Gastrocnemius medialis (tissue), 4 donors: ENCODE measurements at regions not wholly inside any gene's neighbourhood (a gene's known extent, or its start where the extent isn't known, plus 50 kb on each side); places are given as distances from the start of the nearest gene placed in this dataset.

Experiments
- ATAC-seq, 2 donors: fragments of 150-250 bp; one replicate each; pipeline ENCODE4 v1.9.1; 2016
- DNase-seq, 2 donors: peaks; one replicate each; pipeline ENCODE4 v3.0.0-alpha.2; 2019
- H3K27ac ChIP-seq, 4 donors: fragments of 200-600 bp; sonication (generic); 1 replicate in 1 of 4; 2 replicates in 3 of 4; pipeline ENCODE4 v1.5.1; 2016 to 2018; ENCODE audit warnings: mild to moderate bottlenecking in 2 of 4, moderate library complexity in 1 of 4
- H3K27me3 ChIP-seq, 3 donors: fragments of 200-600 bp; sonication (generic) in 2 of 3; 1 replicate in 1 of 3; 2 replicates in 2 of 3; pipeline versions ENCODE4 v1.5.1 to v1.6.0; 2016 to 2019; ENCODE audit warnings: mild to moderate bottlenecking in 1 of 3, moderate library complexity in 1 of 3
- H3K36me3 ChIP-seq, 2 donors: fragments of 200-600 bp; sonication (generic) in 1 of 2; one replicate each; pipeline ENCODE4 v1.5.1; 2017 to 2018
- H3K4me1 ChIP-seq, 2 donors: fragments of 200-600 bp; sonication (generic) in 1 of 2; one replicate each; pipeline ENCODE4 v1.5.1; 2016 to 2017; ENCODE audit warnings: mild to moderate bottlenecking in 2 of 2
- H3K4me3 ChIP-seq, 4 donors: fragments of 200-600 bp; sonication (generic) in 3 of 4; 1 replicate in 1 of 4; 2 replicates in 3 of 4; pipeline ENCODE4 v1.5.1; 2016 to 2019; ENCODE audit warnings: mild to moderate bottlenecking in 2 of 4
- H3K9me3 ChIP-seq, 3 donors: fragments of 200-600 bp; sonication (generic) in 2 of 3; 1 replicate in 1 of 3; 2 replicates in 2 of 3; pipeline ENCODE4 v1.5.1; 2016 to 2019
- POLR2A ChIP-seq, 2 donors: fragments of 450-650 bp; IDR thresholded peaks; one replicate each; pipeline ENCODE4 v1.6.1; 2017; ENCODE audit warnings: antibody characterized with exemption in 2 of 2, mild to moderate bottlenecking in 2 of 2, moderate library complexity in 2 of 2
- in situ Hi-C, 4 donors: fragments of 200-750 bp; cut with MboI; loops; one replicate each; pipeline versions ENCODE4 v1.15.0 to v1.8.0; 2017; ENCODE audit warnings: low sequenced_read_pairs in 4 of 4
- intact Hi-C: fragments of 100-400 bp; cut with DNase I; formaldehyde crosslinking; loops from one replicate; pipeline ENCODE4 v1.15.1; 2023; ENCODE audit warnings: low total_unique reads
- TF ChIP-seq, protein P1 (sequence below), 5 experiments: fragments of 450-650 bp in 3 of 5; fragments of 200-600 bp in 2 of 5; sonication (generic) in 2 of 5; IDR thresholded peaks in 4 of 5; conservative IDR thresholded peaks in 1 of 5; 1 replicate in 4 of 5; 2 replicates in 1 of 5; pipeline ENCODE4 v1.5.1; 2016 to 2019; ENCODE audit warnings: antibody characterized with exemption in 5 of 5, mild to moderate bottlenecking in 3 of 5, moderate library complexity in 3 of 5

DNA sequence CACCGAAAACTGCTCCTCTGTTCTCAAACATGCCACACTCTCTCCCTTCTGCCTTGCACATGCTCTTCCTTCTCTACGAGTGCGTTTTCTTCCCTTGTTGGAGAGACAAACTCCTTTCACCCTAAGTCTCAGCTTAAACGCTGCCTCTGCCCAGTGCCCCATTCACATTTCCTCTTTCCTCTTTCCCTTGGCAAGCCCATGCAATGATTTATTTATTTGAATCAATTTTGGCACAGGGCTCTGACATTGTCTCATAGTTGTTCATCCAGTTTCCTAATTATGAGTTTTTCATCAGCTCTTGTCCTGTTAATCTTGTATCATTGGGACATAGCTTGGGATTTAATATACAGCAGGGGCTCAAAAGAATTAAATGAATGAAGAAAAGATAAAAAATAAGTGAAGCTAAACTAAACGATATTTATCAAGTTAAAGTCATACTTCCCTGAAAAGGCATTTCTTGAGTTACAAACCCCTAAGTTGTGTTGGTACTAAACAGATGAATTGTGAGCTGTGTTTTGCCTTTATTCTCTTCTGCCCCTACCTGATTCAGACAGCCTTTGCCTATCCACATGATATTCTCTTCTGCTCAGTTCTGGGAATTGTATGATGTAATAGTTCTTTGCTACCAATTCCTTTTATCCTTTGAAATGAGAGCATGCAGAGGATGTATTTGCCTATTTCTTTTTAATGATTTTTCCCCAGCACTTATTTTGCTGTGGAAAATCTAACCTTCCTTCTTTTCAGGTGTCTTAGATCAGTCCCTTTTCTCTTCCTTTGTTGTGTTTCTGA is 704.4 kb downstream of the UTRN start:
- H3K4me3 ChIP-seq = no peak overlapping the region
- in situ Hi-C loops (no loop called here), intact Hi-C loops (no loop called here)
- ATAC-seq (no peak), DNase-seq (no peak)
- no peaks in the 10 kb centered on the region for H3K9me3 ChIP-seq
- no peak overlapping the region for H3K27ac ChIP-seq
- no peaks in the 10 kb centered on the region for H3K27me3 ChIP-seq
- TF ChIP-seq, protein P1, sequence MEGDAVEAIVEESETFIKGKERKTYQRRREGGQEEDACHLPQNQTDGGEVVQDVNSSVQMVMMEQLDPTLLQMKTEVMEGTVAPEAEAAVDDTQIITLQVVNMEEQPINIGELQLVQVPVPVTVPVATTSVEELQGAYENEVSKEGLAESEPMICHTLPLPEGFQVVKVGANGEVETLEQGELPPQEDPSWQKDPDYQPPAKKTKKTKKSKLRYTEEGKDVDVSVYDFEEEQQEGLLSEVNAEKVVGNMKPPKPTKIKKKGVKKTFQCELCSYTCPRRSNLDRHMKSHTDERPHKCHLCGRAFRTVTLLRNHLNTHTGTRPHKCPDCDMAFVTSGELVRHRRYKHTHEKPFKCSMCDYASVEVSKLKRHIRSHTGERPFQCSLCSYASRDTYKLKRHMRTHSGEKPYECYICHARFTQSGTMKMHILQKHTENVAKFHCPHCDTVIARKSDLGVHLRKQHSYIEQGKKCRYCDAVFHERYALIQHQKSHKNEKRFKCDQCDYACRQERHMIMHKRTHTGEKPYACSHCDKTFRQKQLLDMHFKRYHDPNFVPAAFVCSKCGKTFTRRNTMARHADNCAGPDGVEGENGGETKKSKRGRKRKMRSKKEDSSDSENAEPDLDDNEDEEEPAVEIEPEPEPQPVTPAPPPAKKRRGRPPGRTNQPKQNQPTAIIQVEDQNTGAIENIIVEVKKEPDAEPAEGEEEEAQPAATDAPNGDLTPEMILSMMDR (IDR thresholded peaks at IDR 0.05 in 4 of 5, conservative IDR thresholded peaks at IDR 0.05 in 1 of 5) = no peak
- TF ChIP-seq POLR2A (IDR thresholded peaks at IDR 0.05) = no peak
- H3K4me1 ChIP-seq = no peaks in the 10 kb centered on the region
- H3K36me3 ChIP-seq = no peaks in the 10 kb centered on the region

DNA sequence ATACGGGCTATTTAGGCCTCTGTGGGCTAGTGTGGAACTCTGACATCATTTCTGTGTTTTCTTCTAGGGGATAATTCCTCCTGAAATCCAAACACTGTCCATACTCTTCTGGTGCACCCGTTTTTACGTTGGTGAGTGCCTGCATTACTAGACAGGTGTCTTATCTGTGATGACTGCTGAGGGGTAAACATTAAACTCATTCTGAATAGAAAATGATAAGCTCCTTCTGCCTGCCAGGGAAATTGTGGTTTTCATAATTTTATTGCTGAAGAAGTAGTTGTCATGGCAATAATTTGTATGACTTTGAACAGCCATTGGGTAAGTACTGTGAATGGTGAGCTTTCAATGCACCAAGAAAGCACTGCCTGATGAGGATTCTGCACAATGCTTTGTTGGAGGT is 705.6 kb downstream of the UTRN start:
- no peak overlapping the region for H3K27ac ChIP-seq
- intact Hi-C loops = no loop called here
- DNase-seq (no peak), ATAC-seq (no peak)
- in situ Hi-C loops = no loop called here
- no peaks in the 10 kb centered on the region for H3K9me3 ChIP-seq
- no peak overlapping the region for H3K4me3 ChIP-seq
- H3K27me3 ChIP-seq = no peaks in the 10 kb centered on the region
- TF ChIP-seq, protein P1 (IDR thresholded peaks at IDR 0.05 in 4 of 5, conservative IDR thresholded peaks at IDR 0.05 in 1 of 5) = no peak
- no peak for TF ChIP-seq POLR2A (IDR thresholded peaks at IDR 0.05)
- no peaks in the 10 kb centered on the region for H3K4me1 ChIP-seq
- H3K36me3 ChIP-seq = no peaks in the 10 kb centered on the region

DNA sequence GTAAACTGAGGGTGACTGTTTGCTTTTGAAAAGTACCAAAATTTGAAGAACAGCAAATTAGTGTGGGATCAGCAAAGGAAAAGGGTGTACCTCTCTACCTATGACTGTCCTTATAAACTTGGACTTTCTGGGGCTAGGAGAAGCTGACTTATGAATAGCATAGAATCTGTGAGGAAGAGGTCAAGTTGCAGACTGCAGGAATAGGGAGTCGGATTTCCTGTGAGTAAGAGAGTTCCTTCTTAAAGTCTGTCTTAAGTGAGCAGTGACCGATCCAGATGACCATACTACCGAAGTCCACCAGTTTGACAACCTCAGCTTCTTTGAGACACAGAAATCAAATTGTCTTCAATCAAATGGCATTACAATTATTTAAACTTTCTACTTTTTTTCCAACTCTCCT is 708.7 kb downstream of the UTRN start:
- Histone ChIP-seq H3K4me1 (no peaks in the 10 kb centered on the region), H3K27me3 (no peaks in the 10 kb centered on the region), H3K9me3 (no peaks in the 10 kb centered on the region), H3K27ac (no peak overlapping the region), H3K36me3 (no peaks in the 10 kb centered on the region), H3K4me3 (no peak overlapping the region)
- ATAC-seq (no peak), DNase-seq (no peak)
- intact Hi-C loops = no loop called here
- TF ChIP-seq POLR2A (IDR thresholded peaks at IDR 0.05) = no peak
- TF ChIP-seq, protein P1 (IDR thresholded peaks at IDR 0.05 in 4 of 5, conservative IDR thresholded peaks at IDR 0.05 in 1 of 5) = no peak
- in situ Hi-C loops = no loop called here

DNA sequence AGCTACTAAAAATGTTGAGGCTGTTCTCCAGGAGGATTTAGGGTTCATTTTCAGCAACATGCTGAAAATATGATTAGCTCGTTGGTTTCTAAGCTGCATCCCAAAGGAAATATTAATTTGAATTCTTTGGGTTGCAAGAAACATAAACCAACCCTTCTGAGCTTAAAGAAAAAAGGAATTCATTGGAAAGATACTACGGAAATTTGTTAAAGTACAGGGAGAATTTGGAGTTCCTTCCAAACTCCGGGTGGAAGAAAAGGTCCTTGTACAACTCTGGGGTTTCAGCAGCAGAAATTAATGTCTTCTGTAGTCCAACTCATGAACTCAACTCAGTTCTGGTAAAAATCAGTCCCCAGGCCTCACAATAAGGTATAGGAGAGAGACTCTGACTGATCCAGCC is 712.9 kb downstream of the UTRN start:
- DNase-seq = no peak
- no peaks in the 10 kb centered on the region for H3K4me1 ChIP-seq
- in situ Hi-C loops (no loop called here), intact Hi-C loops (no loop called here)
- no peak overlapping the region for H3K4me3 ChIP-seq
- no peaks in the 10 kb centered on the region for H3K9me3 ChIP-seq
- no peak for ATAC-seq
- no peaks in the 10 kb centered on the region for H3K36me3 ChIP-seq
- no peaks in the 10 kb centered on the region for H3K27me3 ChIP-seq
- no peak overlapping the region for H3K27ac ChIP-seq
- TF ChIP-seq, protein P1 (IDR thresholded peaks at IDR 0.05 in 4 of 5, conservative IDR thresholded peaks at IDR 0.05 in 1 of 5) = no peak
- TF ChIP-seq POLR2A (IDR thresholded peaks at IDR 0.05) = no peak

DNA sequence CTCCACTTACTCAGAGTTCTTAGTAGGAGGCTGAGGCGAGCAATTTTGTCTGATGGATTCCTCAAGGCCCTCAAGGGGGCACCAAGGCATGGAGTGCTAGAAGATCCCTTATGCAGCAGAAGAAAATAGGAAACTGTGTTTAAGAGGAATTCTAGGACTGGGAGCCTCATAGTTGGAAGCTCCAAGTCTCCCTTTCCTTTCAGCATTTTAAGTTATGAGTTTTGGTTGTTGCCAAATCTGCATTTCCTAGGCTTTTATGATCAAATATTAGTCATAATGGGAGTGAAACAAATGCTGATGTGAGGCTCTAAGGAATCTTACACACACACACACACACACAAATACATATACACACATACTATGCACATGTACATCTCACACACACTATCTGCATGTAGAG is 714.0 kb downstream of the UTRN start:
- ATAC-seq = no peak
- no peak for DNase-seq
- Histone ChIP-seq H3K4me3 (no peak overlapping the region), H3K4me1 (no peaks in the 10 kb centered on the region), H3K27me3 (no peaks in the 10 kb centered on the region), H3K27ac (no peak overlapping the region), H3K9me3 (no peaks in the 10 kb centered on the region), H3K36me3 (no peaks in the 10 kb centered on the region)
- no peak for TF ChIP-seq POLR2A (IDR thresholded peaks at IDR 0.05)
- TF ChIP-seq, protein P1 (IDR thresholded peaks at IDR 0.05 in 4 of 5, conservative IDR thresholded peaks at IDR 0.05 in 1 of 5) = no peak
- in situ Hi-C loops (no loop called here), intact Hi-C loops (no loop called here)
